AG04450 (cell line): ENCODE measurements at regions not wholly inside any gene's neighbourhood (a gene's known extent, or its start where the extent isn't known, plus 50 kb on each side); places are given as distances from the start of the nearest gene placed in this dataset.

Experiments
- CTCF ChIA-PET: fragments of 300-600, 350-600 bp; formaldehyde crosslinking; extraction: SDS; loops from one replicate; lab custom pipeline; 2022; ENCODE audit warnings: antibody characterized with exemption, inconsistent platforms; lab: Charles Lee
- POLR2A ChIA-PET: fragments of 350-600 bp; formaldehyde crosslinking; extraction: SDS; loops from one replicate; lab custom pipeline; 2021; ENCODE audit warnings: antibody characterized with exemption, inconsistent platforms; lab: Yijun Ruan, JAX
- DNase-seq: peaks from one replicate; pipeline ENCODE4 v3.0.0-alpha.2; 2011; ENCODE audit warnings: low read depth, low spot score
- H3K27ac ChIP-seq: one replicate; pipeline ENCODE4 v1.5.1; 2012; ENCODE audit warnings: low read depth, low read length, control low read depth
- H3K27me3 ChIP-seq: one replicate; pipeline ENCODE4 v1.6.0; 2012; ENCODE audit warnings: low read length; ENCODE audit not compliant: control insufficient read depth, insufficient read depth
- H3K4me3 ChIP-seq: 2 replicates; pipeline ENCODE4 v1.5.1; 2011; ENCODE audit warnings: mild to moderate bottlenecking, low read depth, low read length, control low read depth
- H3K9me3 ChIP-seq: 2 replicates; pipeline ENCODE4 v1.5.1; 2012; ENCODE audit warnings: low read length; ENCODE audit not compliant: control insufficient read depth, insufficient read depth
- TF ChIP-seq, protein P1 (sequence below): IDR thresholded peaks from 2 replicates; pipeline ENCODE4 v1.5.1; 2011; ENCODE audit warnings: low read depth, low read length, control low read depth, inconsistent platforms

DNA sequence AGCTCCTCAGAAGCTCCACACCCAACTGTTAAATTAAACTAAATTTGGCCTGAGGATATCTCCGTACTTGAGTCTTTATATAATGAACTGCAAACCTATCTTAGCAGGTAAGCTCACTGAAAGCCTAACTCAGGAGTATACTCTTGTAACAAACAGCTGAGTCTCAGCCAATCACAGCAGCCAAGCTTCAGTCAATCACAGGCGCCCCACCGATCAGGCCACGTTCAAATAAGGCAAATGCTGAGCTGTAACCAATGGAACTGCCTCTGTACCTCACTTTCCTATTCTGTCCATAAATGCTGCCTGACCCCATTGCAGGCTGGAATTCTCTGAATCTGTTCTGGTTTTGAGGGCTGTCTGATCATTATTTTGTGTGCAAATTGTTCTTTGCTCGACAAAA is 93.0 kb upstream of the CES5A start:
- DNase-seq: no peak
- TF ChIP-seq, protein P1, sequence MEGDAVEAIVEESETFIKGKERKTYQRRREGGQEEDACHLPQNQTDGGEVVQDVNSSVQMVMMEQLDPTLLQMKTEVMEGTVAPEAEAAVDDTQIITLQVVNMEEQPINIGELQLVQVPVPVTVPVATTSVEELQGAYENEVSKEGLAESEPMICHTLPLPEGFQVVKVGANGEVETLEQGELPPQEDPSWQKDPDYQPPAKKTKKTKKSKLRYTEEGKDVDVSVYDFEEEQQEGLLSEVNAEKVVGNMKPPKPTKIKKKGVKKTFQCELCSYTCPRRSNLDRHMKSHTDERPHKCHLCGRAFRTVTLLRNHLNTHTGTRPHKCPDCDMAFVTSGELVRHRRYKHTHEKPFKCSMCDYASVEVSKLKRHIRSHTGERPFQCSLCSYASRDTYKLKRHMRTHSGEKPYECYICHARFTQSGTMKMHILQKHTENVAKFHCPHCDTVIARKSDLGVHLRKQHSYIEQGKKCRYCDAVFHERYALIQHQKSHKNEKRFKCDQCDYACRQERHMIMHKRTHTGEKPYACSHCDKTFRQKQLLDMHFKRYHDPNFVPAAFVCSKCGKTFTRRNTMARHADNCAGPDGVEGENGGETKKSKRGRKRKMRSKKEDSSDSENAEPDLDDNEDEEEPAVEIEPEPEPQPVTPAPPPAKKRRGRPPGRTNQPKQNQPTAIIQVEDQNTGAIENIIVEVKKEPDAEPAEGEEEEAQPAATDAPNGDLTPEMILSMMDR: no peak
- Histone ChIP-seq H3K9me3 (no peaks in the 10 kb centered on the region), H3K27ac (no peak overlapping the region), H3K27me3 (no peaks in the 10 kb centered on the region), H3K4me3 (no peak overlapping the region)
- POLR2A ChIA-PET: no interaction called here
- CTCF ChIA-PET: no interaction called here

- H3K9me3 ChIP-seq: no peaks in the 10 kb centered on the region
- CTCF ChIA-PET: interaction anchor here (2.2 kb wide), 1 partner anchor 22 kb away, joined by 8 read pairs; no protein-coding TSS in a partner anchor
- H3K4me3 ChIP-seq: no peak overlapping the region
- no peak overlapping the region for H3K27ac ChIP-seq
- POLR2A ChIA-PET: no interaction called here
- H3K27me3 ChIP-seq: no peaks in the 10 kb centered on the region
- TF ChIP-seq, protein P1: no peak
- DNase-seq: no peak
These were observed 89.8 kb upstream of the CES5A start for GRCh38 chr16:55964923-55965475.

DNA sequence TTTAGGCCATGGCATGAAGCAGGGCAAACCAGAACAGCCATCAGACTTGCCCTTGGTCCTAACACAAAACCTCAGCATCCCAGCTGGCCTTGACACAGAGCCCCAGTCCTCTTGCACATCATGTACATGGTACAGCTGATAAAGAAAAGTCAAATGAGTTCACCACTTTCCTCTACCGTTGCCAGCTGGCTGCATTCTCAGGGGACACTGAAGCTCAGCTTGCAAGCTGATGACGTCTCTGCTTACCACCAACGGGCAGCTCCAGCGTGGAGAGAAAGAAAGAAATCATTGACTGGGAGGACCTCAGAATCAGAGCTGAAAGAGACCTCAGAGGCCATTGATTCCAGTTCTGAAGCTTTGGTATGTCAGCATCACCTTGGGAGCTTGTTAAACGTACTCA is 80.7 kb upstream of the CES5A start:
- TF ChIP-seq, protein P1: no peak
- no peaks in the 10 kb centered on the region for H3K9me3 ChIP-seq
- DNase-seq: no peak
- ChIA-PET CTCF (interaction anchor here (1.6 kb wide), 1 partner anchor 11 kb away, joined by 10 read pairs; no protein-coding TSS in a partner anchor), POLR2A (no interaction called here)
- peaks cover 3% of the 10 kb centered on the region for H3K27me3 ChIP-seq
- H3K27ac ChIP-seq: no peak overlapping the region
- no peak overlapping the region for H3K4me3 ChIP-seq

- H3K27ac ChIP-seq: no peak overlapping the region
- H3K27me3 ChIP-seq: peaks cover 3% of the 10 kb centered on the region
- CTCF ChIA-PET: interaction anchor here (2.0 kb wide), 1 partner anchor 11 kb away, joined by 12 read pairs; no protein-coding TSS in a partner anchor
- TF ChIP-seq, protein P1: no peak
- H3K9me3 ChIP-seq: no peaks in the 10 kb centered on the region
- no peak overlapping the region for H3K4me3 ChIP-seq
- DNase-seq: no peak
- POLR2A ChIA-PET: no interaction called here
These were observed 80.3 kb upstream of the CES5A start for GRCh38 chr16:55955424-55955823.

DNA sequence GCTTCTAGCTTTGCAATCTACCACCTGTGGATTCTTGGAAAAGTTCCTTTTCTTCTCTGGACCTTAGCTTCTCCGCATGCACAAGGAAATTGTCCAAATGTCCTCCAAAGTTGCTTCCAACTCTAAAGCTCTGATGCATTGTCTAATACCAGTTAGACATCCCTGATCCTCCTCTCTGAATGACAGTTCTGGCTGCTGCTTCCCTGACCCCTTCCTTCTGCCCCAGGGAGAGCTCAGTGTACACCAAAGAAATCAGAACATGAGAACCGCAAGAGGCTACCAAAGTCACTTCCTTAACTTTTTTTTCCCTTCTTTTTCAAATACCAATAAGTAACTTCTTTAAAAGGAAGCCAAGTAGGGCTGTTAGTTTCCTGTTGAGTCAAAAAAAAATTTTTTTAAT is 79.7 kb upstream of the CES5A start:
- H3K27me3 ChIP-seq: peaks cover 3% of the 10 kb centered on the region
- POLR2A ChIA-PET: no interaction called here
- DNase-seq: no peak
- CTCF ChIA-PET: interaction anchor here (2.0 kb wide), 1 partner anchor 10 kb away, joined by 12 read pairs; no protein-coding TSS in a partner anchor
- no peaks in the 10 kb centered on the region for H3K9me3 ChIP-seq
- no peak overlapping the region for H3K4me3 ChIP-seq
- H3K27ac ChIP-seq: no peak overlapping the region
- TF ChIP-seq, protein P1: no peak
